ENCODE measurements at regions not wholly inside any gene's neighbourhood (a gene's known extent, or its start where the extent isn't known, plus 50 kb on each side); places are given as distances from the start of the nearest gene placed in this dataset.

DNA sequence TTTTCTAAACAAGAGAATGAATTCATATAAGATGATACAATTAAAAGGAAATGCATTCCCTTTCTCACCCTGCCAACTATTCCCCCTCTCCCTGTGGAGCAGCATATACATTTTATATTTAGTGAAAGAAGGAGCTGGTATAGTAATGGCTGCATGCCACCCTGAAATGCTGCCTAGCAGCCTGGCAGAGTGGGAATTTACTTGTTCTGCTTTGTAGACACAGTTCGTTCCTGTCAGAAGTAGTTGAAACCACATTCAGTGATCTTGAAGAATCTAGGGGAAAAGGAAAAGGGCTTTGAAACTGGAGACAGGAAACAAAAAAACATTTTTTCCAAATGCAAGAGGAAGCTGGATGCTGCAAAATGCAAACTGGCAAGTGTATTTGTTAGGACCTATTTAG, 176.0 kb upstream of the PLEKHA5 start:
- POLR2A ChIA-PET, result no interaction called here
- Mint-ChIP-seq H3K4me3 (no peak overlapping the region), H3K4me1 (ENCODE audit: low read depth) (no peaks in the 10 kb centered on the region), H3K36me3 (no peaks in the 10 kb centered on the region), H3K27ac (no peak overlapping the region), H3K9me3 (no peaks in the 10 kb centered on the region), H3K27me3 (no peaks in the 10 kb centered on the region)
- no peak for DNase-seq
- CTCF ChIA-PET, result no interaction called here
- intact Hi-C loops (cut with micrococcal nuclease), result no loop called here

DNA sequence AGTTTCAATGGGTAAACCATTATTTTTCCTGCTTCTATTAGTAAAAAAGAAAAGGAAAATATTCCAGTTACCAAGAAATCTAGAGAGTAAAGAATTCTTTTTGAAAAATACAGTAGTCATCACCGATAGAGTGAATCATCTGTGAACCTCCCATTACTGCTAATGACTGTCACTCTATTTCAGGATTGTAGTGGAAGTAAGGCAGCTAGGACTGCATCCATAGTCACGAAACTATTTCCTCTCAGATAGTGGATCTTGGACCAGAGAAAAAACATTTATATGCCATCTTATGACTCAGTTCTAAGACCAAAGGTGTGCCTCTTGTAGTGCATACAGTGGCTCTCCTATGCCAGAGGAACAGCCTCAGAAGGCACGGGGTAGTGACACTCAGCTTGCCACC, 173.9 kb upstream of the PLEKHA5 start:
- no peaks in the 10 kb centered on the region for H3K9me3 Mint-ChIP-seq
- CTCF ChIA-PET, result no interaction called here
- H3K27me3 Mint-ChIP-seq, result no peaks in the 10 kb centered on the region
- H3K36me3 Mint-ChIP-seq, result no peaks in the 10 kb centered on the region
- DNase-seq, result no peak
- intact Hi-C loops (cut with micrococcal nuclease), result no loop called here
- no peaks in the 10 kb centered on the region for H3K4me1 Mint-ChIP-seq (ENCODE audit: low read depth)
- H3K4me3 Mint-ChIP-seq, result no peak overlapping the region
- H3K27ac Mint-ChIP-seq, result no peak overlapping the region
- POLR2A ChIA-PET, result no interaction called here

DNA sequence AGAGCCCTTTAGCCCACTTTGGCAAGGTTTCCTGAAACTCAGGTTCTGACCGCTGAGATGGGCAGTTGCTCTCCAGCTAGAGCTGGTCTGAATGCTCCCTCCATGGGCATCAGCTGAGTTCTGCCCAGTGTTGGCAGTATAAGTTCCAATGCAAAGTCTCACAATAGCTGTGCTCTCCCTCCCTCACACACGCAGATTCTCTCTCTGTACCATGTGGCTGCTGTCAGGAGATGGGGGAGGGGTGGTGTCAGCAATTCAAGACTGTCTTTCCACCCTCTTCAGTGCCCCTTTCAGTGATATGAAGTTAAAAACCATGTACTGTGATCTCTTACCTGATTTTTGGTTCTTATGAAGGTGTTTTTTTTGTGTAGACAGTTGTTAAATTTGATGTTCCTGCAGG, 164.3 kb upstream of the PLEKHA5 start:
- ChIA-PET POLR2A (no interaction called here), CTCF (no interaction called here)
- H3K4me3 Mint-ChIP-seq, result no peak overlapping the region
- no peak overlapping the region for H3K27ac Mint-ChIP-seq
- DNase-seq, result no peak
- no peaks in the 10 kb centered on the region for H3K4me1 Mint-ChIP-seq (ENCODE audit: low read depth)
- no peaks in the 10 kb centered on the region for H3K9me3 Mint-ChIP-seq
- intact Hi-C loops (cut with micrococcal nuclease), result no loop called here
- H3K36me3 Mint-ChIP-seq, result no peaks in the 10 kb centered on the region
- peaks cover 2% of the 10 kb centered on the region for H3K27me3 Mint-ChIP-seq

DNA sequence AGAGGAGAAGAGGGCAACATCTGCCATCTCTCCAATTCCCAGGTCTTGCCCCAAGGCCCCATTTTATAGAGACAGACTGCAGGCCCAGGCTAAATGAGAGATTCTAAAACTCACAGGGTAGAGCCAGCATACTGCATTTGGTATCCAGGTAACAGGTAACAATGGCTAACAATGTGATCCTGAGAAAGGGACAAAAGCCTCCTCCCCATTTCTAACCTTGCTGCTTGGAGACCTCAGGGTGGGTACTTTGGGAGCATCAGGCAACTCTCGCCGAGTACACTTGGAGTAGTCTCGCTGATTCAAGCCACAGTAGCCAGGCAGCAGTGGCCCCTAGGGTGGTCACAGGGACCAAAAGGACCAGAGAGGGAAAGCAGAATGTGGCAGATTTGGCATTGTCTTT, 162.6 kb upstream of the PLEKHA5 start:
- no peak overlapping the region for H3K27ac Mint-ChIP-seq
- no peaks in the 10 kb centered on the region for H3K36me3 Mint-ChIP-seq
- DNase-seq, result no peak
- intact Hi-C loops (cut with micrococcal nuclease), result no loop called here
- ChIA-PET POLR2A (no interaction called here), CTCF (no interaction called here)
- no peaks in the 10 kb centered on the region for H3K27me3 Mint-ChIP-seq
- no peaks in the 10 kb centered on the region for H3K4me1 Mint-ChIP-seq (ENCODE audit: low read depth)
- no peaks in the 10 kb centered on the region for H3K9me3 Mint-ChIP-seq
- no peak overlapping the region for H3K4me3 Mint-ChIP-seq

DNA sequence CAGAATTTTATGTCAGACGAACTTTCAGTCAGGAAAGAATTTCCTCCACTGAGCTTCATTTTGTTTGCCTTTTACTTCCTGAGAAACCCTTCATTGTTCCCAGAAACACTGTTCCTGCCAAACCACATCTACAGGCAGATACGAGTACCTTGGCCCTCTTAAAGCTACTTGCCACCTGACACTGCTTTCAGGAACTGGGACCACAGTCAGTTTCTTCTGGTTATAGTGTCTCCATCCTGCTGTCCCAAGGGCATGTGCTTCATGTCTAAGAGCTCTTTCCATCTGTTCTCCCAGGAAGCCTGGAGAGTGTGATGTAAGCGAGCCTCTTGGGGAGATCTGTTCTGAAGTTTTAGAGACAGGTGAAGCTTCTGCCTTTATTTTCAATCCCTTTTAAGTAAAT, 161.7 kb upstream of the PLEKHA5 start:
- Mint-ChIP-seq H3K27me3 (no peaks in the 10 kb centered on the region), H3K27ac (no peak overlapping the region), H3K9me3 (no peaks in the 10 kb centered on the region), H3K4me1 (ENCODE audit: low read depth) (no peaks in the 10 kb centered on the region), H3K36me3 (no peaks in the 10 kb centered on the region), H3K4me3 (no peak overlapping the region)
- intact Hi-C loops (cut with micrococcal nuclease), result no loop called here
- DNase-seq, result no peak
- POLR2A ChIA-PET, result no interaction called here
- CTCF ChIA-PET, result interaction anchor here (0.6 kb wide), 1 partner anchor 218 kb away, joined by 3 read pairs; no protein-coding TSS in a partner anchor

DNA sequence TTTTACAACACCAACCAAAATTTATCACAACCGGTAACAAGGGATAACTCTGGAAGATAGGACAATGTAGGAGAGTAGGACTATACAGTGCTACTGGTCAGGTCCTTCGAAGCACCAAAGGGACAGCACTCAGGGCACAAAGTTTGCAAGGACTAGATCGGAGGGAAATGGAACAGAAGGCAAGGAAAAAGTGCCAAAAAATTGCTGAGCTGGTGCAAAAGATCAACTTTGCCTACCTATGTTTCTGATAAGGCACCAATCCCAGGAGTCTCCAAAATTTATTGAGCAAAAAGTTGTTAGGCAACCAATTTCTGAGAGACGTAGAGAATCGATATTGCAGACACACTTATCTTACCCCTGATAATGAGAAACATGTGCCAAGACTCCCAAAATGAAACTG, 160.0 kb upstream of the PLEKHA5 start:
- Mint-ChIP-seq H3K4me3 (no peak overlapping the region), H3K36me3 (no peaks in the 10 kb centered on the region), H3K9me3 (no peaks in the 10 kb centered on the region), H3K4me1 (ENCODE audit: low read depth) (no peaks in the 10 kb centered on the region), H3K27ac (no peak overlapping the region), H3K27me3 (no peaks in the 10 kb centered on the region)
- intact Hi-C loops (cut with micrococcal nuclease), result no loop called here
- CTCF ChIA-PET, result no interaction called here
- no peak for DNase-seq
- POLR2A ChIA-PET, result no interaction called here

DNA sequence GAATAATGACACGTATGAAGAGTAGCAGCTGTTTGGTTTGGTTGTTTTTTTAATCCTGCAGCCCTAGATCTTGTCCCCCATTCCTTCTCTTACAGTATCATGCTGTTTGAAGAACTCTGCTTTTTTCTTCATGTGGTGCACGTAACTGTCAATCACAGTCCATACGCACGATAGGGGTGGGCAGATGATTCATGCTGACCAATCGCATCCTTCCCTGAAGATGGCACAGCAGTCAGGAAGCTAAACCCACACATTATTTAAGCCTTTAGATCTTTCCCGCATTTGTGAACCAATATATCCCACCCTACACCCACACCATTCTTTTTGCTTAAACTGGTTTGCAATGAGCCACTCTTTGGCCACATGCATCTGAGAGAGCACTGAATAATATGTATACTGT, 158.9 kb upstream of the PLEKHA5 start:
- Mint-ChIP-seq H3K36me3 (no peaks in the 10 kb centered on the region), H3K27ac (no peak overlapping the region), H3K27me3 (no peaks in the 10 kb centered on the region), H3K9me3 (no peaks in the 10 kb centered on the region), H3K4me3 (no peak overlapping the region), H3K4me1 (ENCODE audit: low read depth) (no peaks in the 10 kb centered on the region)
- ChIA-PET POLR2A (no interaction called here), CTCF (no interaction called here)
- no peak for DNase-seq
- intact Hi-C loops (cut with micrococcal nuclease), result no loop called here

DNA sequence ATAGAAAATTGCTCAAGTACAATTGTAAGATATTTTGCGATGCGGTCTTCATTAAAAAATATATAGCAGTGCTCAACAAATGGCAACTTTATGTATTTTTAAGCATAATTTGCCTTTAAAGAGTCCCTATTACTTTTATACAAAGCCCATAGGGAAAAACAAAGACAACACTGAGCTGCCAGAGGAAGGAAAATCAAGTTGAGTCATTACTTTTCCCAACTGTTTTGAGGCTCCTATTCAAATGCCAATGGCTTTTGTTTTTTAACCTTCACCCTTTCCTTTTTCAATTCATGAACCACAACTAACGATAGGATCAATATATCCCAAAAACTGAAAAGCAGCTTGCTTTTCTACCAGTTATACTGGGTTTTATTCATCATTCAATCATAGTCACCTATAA, 157.6 kb upstream of the PLEKHA5 start:
- H3K27ac Mint-ChIP-seq, result no peak overlapping the region
- no peaks in the 10 kb centered on the region for H3K27me3 Mint-ChIP-seq
- intact Hi-C loops (cut with micrococcal nuclease), result no loop called here
- H3K4me3 Mint-ChIP-seq, result no peak overlapping the region
- no peaks in the 10 kb centered on the region for H3K9me3 Mint-ChIP-seq
- ChIA-PET CTCF (no interaction called here), POLR2A (no interaction called here)
- no peaks in the 10 kb centered on the region for H3K4me1 Mint-ChIP-seq (ENCODE audit: low read depth)
- H3K36me3 Mint-ChIP-seq, result no peaks in the 10 kb centered on the region
- no peak for DNase-seq

DNA sequence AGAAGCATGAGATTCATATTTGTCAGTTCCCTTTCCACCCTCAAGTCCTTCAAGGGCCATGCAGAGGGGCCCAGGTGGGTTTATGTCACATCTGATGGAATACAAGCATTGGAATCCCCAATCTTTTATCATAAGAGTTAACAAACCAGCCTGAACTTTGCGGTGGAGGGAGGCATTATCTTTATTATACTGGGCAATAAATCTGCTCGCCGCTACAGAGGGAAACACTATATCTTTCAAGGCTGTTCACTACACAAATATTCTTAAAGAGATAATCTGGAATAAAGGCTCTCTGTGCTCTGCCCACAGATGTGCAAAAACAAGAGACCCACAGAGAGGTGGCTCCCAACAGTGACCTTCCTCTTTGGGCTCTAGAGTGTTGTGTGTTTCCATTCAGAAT, 153.6 kb upstream of the PLEKHA5 start:
- intact Hi-C loops (cut with micrococcal nuclease), result no loop called here
- ChIA-PET CTCF (no interaction called here), POLR2A (no interaction called here)
- Mint-ChIP-seq H3K4me3 (no peak overlapping the region), H3K4me1 (ENCODE audit: low read depth) (no peaks in the 10 kb centered on the region), H3K36me3 (no peaks in the 10 kb centered on the region), H3K27ac (no peak overlapping the region), H3K27me3 (no peaks in the 10 kb centered on the region), H3K9me3 (no peaks in the 10 kb centered on the region)
- DNase-seq, result no peak

DNA sequence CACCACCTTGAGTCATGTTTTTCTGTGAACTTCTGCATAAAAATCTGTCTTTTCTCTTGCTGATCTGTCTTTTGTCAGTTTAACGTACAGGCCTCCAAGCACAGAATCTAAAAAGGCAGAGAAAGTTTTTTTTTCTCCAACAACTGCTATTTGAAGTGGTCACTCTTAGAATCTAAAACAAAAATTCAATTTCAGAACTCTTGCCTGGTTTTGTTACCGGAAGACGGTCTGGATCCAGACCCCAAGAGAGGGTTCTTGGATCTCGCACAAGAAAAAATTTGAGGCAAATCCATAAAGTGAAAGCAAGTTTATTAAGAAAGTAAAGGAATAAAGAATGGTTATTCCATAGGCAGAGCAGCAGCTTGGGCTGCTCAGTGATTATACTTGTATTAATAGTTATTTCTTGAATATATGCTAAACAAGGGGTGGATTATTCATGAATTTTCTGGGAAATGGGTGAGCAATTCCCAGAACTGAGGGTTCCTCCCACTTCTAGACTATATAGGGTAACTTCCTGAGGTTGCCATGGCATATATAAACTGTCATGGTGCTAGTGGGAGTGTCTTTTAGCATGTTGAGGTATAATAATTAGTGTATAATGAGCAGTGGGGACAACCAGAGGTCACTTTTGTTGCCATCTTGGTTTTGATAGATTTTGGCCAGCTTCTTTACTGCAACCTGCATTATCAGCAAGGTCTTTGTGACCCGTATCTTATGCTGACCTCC, 150.0 kb upstream of the PLEKHA5 start:
- DNase-seq, result no peak
- H3K4me1 Mint-ChIP-seq (ENCODE audit: low read depth), result no peaks in the 10 kb centered on the region
- POLR2A ChIA-PET, result no interaction called here
- H3K36me3 Mint-ChIP-seq, result no peaks in the 10 kb centered on the region
- H3K27ac Mint-ChIP-seq, result no peak overlapping the region
- no peak overlapping the region for H3K4me3 Mint-ChIP-seq
- CTCF ChIA-PET, result no interaction called here
- intact Hi-C loops (cut with micrococcal nuclease), result no loop called here
- H3K9me3 Mint-ChIP-seq, result no peaks in the 10 kb centered on the region
- H3K27me3 Mint-ChIP-seq, result peaks cover 2% of the 10 kb centered on the region

DNA sequence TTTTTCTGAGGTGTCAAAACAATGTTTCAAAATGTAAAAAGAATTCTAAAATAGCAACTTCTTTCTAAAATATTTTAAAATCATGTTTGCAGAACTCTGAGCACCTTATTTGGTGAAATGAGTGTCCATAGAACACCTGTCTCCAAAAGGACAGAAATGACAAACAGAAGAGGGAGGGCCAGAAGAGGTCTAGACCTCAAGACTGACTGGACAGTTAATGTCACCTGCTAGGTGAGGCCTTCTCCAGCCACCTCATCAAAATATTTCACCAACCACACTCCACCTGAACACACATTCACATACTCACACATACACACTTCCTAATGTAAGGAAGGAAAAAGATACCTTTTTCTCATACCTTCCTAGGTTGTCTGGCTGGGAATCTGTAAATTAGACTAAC, 147.8 kb upstream of the PLEKHA5 start:
- Mint-ChIP-seq H3K27ac (no peak overlapping the region), H3K9me3 (no peaks in the 10 kb centered on the region), H3K4me1 (ENCODE audit: low read depth) (no peaks in the 10 kb centered on the region), H3K27me3 (peaks cover 2% of the 10 kb centered on the region), H3K36me3 (no peaks in the 10 kb centered on the region), H3K4me3 (no peak overlapping the region)
- CTCF ChIA-PET, result no interaction called here
- intact Hi-C loops (cut with micrococcal nuclease), result no loop called here
- no peak for DNase-seq
- POLR2A ChIA-PET, result no interaction called here

DNA sequence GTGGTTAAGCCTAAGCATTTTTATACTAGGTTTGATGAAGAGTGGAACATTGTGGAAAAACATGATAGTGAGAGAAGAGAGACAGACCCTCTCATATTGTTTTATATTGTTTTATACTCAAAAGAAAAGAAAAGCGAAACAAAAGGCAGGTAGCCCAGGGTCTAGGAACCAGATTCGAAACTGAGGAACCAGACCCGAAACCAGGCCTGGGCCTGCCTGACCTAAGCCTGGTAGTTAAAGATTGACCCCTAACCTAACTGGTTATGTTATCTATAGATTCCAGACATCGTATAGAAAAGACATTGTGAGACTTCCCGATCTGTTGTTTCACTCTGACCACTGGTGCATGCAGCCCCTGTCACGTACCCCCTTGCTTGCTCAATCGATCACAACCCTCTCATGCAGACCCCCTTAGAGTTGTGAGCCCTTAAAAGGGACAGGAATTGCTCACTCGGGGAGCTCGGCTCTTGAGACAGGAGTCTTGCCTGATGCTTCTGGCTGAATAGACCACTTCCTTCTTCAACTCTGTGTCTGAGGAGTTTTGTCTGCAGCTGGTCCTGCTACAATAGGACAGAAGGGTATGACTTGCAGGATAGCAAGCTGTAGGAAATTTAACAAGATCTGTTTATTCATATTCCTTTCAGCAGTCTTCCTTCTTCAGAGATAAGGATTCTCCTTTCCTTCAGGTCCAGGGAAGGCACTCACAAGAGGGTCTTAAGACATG, 147.1 kb upstream of the PLEKHA5 start:
- no peak for DNase-seq
- ChIA-PET CTCF (no interaction called here), POLR2A (no interaction called here)
- Mint-ChIP-seq H3K4me3 (no peak overlapping the region), H3K27ac (no peak overlapping the region), H3K4me1 (ENCODE audit: low read depth) (no peaks in the 10 kb centered on the region), H3K36me3 (no peaks in the 10 kb centered on the region), H3K27me3 (peaks cover 2% of the 10 kb centered on the region), H3K9me3 (no peaks in the 10 kb centered on the region)
- intact Hi-C loops (cut with micrococcal nuclease), result no loop called here

DNA sequence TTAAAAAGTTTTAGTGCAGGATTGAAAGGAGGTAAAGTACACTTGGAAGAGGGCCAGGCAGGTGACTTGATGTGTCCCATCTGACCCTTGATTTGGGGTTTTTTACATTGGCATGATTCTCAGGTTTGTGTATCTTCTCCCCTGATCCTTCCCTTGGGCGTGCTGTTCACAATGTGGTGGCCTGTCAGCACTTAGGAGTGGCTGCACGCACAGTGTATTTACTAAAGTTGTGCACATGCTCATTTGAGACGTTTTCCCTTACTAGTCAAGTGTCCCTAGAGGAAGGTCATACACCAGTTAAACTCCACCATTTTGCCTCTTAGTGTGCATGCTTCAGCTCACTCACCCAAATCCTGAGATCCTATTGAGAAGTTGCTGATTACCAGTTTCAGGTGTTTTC, 145.7 kb upstream of the PLEKHA5 start:
- ChIA-PET POLR2A (no interaction called here), CTCF (no interaction called here)
- Mint-ChIP-seq H3K4me3 (no peak overlapping the region), H3K9me3 (no peaks in the 10 kb centered on the region), H3K27ac (no peak overlapping the region), H3K36me3 (no peaks in the 10 kb centered on the region), H3K27me3 (peaks cover 2% of the 10 kb centered on the region), H3K4me1 (ENCODE audit: low read depth) (no peaks in the 10 kb centered on the region)
- intact Hi-C loops (cut with micrococcal nuclease), result no loop called here
- DNase-seq, result no peak
